HG03175 (cell line): ENCODE measurements at regions not wholly inside any gene's neighbourhood (a gene's known extent, or its start where the extent isn't known, plus 50 kb on each side); places are given as distances from the start of the nearest gene placed in this dataset.

Experiments
- ATAC-seq: cut with Tn5 transposase; IDR thresholded peaks from one replicate; pipeline ENCODE4 v1.9.1; 2021; ENCODE audit warnings: mild to moderate bottlenecking, moderate library complexity; ENCODE audit not compliant: unreplicated experiment

DNA sequence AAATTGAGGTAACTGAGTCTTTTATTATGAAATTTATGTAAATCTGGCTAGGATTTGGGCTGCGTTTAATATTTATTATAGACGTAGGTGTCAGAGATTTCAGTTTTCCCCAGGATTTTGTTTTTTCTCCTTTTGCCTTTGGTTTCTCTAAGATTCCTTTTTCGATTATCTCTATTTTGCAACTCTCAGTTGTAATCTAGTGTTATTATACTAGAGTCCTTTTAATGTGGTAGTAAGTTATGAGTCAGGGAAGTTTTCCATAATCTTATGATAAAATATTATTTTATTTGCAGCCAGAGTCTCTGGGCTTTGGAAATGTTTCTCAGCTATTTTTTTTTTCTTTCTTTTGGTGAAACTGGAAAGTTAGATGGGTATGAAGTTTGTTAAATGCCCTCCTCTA, 1043.8 kb downstream of the PLA2G4A start:
- ATAC-seq: no peak

DNA sequence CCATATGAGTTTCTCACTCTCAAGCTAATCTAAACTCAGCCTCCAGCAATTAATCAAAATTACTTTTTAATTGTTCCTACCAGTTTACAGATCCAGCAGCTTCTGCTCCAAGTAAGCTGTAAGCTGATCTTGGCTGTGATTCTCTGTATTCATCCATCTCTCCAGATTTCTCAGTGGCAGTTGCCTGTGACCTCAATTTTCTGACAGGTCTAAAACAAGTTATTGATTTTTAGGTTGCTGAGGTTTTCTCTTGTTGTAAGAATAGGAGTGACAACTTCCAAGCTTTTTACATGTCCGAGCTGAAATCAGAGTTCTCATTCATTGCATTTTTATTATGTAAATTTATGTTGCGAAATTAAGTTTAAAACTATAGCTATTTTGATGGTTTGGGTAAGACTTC, 1044.4 kb downstream of the PLA2G4A start:
- no peak for ATAC-seq

DNA sequence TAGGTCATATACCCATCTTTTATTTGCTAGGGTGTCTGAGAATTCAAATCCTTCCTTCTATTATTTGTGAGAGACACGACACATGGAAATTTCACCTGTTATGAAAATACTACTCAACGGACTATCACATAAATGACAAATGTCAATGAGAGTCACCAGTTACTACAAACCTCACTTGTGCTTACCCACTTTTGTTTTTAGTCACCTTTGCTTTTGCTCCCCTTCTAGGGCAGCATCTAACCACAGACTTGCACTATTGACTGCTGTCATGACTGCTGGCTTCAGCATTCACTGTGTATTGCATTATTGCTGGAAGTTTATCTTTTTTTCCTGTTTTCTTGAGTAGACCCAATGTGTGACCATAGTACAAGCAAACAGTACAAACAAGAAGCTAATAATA, 1048.0 kb downstream of the PLA2G4A start:
- no peak for ATAC-seq

DNA sequence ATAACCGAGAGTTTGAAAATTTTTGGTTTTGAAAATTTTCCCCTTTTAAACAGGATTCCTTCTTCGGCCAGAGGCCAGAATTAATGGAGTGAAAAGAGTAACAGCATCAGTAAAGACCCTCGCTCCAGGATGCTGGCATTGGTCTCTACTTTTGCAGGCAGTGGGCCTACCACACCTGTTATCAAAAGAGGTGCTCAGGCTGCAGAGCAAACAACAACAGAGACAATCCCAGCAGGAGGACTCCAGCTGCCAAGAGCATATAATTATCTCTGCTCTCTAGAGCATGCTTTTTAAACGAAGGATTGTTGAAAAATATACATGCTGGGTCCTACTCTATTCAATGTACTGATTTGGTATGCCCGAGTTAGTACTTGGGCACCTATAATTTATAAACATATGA, 1048.5 kb downstream of the PLA2G4A start:
- ATAC-seq: no peak

DNA sequence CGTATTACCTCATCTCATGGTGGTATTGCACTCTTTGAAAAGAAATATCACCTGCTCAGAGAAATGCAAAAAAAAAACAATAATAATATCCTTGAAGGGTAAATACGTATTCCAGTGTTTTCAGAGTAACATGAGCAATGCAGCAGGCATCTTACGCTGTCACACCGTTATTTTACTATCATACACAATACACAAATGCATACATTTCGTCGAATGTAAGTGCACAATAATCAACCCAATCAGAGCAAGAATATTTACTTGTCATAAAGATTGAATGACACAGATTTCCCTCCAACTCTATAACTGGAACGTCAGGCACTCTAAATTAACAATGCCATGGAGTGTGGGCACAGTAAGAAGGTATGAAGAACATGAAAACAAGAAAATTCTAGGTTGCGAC, 1050.1 kb downstream of the PLA2G4A start:
- no peak for ATAC-seq

DNA sequence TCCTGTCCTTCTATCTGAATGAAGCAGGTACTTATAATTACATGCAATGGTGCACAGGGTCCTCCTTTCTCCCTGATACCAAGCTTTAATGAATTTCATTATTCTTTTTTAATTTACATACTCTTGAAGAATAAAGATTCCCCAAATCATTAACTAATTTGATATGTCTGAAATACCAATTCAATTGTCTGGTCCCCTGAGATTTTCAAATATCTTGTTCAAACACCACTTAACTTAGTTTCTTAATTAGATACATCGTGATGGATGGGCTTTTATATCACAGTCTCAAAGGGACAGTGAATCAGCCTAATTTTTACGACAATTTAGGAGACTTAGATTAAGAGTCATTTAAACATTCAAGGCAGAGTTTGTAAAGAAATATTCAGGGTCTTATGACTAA, 1054.6 kb downstream of the PLA2G4A start:
- no peak for ATAC-seq

DNA sequence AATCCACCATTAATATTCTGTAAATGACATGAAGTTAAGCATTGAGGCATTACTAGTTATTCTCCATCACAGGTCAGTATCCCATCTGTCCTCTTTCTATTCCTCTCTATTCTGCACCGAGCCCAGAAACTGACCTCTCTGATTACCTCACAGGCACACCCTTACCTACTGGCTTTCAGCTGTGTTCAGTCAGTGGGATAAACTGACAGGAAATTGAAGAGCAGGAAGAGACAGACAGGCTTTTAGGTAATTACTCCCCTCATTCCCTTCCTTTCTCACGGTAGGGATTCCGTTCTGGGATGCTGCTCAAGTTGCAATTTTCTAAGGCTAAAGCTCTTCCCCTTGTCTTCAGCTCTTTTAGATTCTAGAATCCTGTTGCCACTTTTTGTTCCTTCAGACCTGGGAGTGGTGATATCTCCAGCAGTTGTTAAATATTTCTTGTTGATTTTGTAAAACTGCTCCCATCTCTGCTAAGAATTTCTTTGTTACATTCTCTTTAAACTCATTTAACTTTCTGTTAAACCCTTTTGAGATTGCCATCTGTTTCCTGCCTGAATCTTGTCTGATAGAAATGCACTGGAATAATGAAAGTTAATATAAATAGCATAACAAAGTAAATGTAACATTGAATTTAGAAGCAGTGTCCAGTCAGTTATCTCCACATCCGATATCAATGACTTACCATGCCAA, 1063.4 kb downstream of the PLA2G4A start:
- ATAC-seq: no peak

DNA sequence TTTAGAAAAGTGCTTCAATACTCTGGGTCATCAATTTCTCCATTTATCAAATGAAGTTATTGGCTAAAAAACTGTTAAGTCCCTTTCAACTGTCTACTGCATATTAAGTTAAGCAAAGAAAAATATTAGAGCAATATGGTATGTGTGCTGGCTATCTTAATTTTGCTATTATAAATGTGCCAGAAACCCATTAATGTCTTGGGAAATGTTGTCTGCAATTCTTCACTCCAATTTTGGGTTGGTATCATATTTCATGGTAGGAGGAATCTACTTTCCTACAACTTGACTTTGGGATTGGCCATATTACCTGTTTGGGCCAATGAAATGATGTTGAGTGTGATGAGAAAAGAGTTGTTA, 1063.9 kb downstream of the PLA2G4A start:
- ATAC-seq: no peak

DNA sequence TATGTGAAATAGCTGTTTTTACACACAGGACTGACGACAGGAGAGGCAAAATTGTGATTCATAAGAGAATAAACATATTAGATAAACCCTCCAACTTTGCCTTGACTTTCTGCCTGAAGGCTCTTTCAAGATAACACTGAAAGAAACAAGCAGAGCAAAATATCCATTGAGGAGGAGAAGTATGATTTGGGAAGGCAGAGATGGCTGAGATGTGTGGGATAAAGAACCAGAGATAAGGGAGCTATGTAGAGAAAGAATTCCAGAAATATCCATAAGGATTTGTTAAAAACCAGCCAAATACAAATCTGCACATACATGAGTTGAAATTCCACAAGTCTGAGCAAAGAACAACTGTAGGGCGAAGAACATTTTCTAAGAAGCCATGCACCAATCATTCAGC, 1064.7 kb downstream of the PLA2G4A start:
- ATAC-seq: no peak

DNA sequence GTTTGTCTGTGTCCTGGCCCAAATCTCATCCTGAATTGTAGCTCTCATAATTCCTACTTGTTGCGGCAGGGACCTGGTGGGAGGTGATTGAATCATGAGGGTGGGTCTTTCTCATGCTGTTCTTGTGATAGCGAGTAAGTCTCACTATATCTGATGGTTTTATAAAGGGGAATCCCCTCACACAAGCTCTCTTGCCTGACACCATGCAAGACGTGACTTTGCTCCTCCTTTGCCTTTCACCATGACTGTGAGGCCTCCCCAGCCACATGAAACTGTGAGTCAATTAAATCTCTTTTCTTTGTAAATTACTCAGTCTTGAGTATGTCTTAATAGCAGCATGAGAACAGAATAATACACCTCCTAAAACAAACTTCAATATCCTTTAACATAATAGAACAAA, 1065.6 kb downstream of the PLA2G4A start:
- ATAC-seq: no peak

DNA sequence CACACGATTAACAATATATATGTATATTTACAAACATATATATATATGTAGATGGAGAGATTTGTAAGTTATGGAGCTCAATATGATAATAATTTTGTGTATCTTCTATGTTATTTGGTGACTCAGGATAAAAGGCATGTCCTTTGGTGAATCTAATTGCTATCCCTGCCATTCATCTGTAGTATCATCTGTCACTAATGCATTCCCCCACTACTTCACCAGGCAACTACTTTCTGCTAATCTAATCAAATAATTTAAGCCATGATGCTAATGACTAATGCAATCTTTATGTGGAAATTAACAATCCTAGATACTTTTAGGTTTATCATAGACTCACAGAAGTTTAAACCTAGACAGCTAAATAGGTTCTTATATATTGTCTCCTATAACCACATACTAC, 1074.5 kb downstream of the PLA2G4A start:
- ATAC-seq: no peak

DNA sequence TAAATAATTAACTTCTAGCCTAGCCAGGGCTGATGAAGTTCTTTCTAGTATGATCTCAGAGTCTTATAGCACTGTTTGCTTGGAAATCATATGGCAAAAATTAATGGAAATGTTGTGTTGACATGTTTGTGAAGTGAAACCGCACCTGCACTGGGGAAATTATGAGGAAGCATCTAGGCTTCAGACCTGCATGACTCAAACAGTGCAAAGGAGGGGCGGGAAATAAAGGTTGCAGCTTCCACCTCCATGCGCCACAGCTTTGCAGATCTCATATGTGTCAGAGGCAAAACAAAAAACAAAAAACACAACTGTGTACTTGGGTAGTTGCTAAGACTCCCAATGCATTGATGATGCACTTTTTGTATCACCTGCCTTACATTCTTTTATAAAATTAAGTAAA, 1080.6 kb downstream of the PLA2G4A start:
- ATAC-seq: no peak

DNA sequence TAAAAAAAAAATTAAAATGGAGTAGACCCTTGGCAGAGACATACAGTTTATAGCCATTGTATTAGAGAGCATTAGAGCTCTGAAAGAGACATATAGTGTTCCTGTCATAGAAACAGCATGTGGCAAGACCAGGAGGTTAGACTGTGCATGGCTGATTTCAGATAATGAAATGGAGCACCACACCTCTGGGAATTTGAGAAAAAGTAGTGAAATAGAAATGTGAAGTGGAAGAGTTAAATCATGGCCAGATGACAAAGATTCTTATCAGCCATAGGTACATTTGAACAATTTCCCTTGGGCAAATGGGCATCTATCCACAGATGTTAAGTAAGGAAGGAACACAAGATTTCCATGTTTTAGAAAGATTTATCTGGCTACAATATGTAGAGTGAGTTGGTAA, 1083.1 kb downstream of the PLA2G4A start:
- ATAC-seq: no peak

DNA sequence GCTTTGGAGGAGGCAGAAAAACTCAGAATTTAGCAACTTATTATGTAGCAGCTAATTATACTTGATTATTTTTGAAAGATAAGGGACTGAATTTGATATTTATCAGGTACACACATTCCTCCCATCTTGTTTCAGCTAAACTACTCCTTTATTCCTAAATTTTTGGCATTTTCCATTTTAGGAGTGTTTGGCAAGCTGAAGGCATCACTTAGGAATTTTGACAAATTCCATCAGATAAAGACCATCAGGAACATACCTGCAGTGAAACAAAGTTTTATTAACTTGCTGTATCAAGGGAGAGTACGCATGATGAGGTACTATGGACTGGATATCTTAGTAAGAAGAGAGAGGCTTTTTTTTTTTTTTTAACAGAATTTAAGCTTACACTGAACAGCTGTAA, 1092.2 kb downstream of the PLA2G4A start:
- no peak for ATAC-seq

DNA sequence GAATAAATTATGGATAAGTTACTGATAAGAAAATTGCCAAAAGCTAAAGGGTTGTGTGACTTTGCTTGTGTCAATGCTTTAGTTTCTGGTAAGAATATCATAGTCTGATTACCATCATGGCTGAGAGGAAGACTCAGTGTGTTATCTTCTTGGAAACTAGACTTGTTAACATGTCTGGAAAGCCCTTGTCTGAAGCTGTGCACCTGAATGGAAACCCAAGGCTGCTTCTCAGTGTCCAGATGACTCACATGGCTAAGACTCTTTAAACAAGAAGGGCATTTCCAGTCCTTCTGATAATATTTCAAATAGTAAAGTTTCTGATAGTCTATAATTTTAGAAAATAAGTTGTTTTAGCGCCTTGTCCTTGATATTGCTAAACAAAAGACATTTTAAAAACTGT, 1092.7 kb downstream of the PLA2G4A start:
- no peak for ATAC-seq

DNA sequence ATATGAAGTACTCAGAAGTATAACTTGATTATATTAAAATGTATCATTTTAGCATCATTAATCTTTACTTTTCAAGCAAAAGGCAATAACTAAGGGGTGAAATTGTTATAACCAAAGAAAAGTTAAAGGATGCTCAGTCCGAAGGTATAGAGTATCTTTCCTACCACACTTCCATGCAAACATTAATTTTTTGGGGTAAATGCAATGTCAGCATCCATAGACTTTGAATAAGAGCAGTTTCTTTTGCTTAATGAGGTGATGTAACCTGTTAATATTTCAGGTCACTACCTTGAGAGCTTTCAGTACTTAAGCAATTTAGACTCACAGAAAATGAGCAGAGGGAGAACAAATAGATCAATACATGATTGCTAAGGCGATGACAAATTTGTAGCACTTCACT, 1093.5 kb downstream of the PLA2G4A start:
- ATAC-seq: no peak

DNA sequence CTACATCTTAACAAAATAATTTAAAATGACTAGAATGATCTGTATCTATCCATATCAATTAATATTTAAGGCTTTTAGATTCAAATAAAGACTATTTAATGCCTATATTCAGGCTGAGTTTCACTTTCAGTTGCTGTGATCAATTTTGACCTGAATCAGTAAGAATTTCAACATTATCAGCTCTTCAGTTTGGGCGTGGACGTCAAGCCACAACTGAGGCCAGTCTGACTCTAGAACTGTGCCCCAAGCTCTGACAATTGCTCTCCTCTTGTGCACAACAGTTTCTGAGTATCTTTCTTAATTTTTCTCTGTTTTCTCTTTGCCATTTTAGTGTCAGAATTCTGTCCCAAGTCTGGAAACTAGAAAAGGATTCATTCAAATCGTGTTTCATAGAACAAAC, 1095.5 kb downstream of the PLA2G4A start:
- no peak for ATAC-seq

DNA sequence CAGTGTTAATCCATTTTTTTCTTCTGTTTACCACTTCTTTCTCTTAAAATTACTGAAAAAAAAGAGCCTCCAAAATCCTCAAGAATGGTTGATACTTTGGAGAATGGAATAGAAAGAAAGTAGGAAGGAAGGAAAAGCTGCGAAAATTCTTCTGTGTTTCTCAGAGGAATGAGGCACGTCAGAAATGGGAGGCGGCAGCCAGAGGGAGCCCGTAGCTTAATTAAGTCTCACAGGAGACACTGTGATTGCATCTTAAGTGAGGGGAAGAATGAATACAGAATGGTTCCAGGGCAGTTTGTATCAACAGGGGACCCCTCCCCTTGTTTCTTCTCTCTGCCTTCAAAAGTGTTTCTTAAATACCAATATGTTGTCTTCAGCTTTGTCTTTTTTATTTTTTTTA, 1099.5 kb downstream of the PLA2G4A start:
- peak; percentile 43 for ATAC-seq

DNA sequence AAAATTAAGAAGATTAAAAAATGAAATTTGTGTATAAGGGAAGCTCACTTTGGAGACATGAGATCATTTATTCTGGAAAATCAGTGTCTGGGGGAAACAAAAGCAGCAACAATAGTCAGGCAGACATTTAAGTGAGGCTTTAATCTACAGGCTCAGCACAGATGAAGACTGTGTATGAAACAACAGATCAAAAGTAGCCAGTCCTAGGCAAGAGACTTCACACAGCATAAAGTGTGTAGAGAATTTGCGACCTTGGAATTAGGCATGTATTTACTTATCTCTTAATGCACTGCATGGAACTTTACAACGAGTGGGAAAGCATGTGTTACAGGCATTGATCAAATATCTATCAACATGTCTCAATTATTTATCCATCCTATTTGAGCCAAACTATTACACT, 1099.9 kb downstream of the PLA2G4A start:
- no peak for ATAC-seq

DNA sequence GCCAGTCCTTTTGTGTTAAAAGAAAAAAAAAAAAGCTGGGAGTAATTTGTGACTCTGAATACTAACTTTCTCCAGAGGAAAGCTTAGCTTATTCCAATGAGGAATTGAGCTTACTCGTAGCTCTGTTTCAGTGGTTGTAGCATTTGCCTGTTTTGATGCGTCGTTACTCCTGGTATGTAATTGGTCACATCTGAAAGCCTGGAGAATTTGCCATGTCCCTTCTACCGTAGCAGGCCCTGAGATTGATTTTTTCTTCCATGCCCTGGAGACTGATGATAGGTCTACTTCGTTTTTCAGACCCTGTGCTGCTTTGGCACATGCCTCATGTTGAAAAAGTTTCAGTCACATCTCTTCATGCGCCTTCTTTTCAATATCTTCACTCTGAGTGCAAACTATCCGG, 1103.0 kb downstream of the PLA2G4A start:
- ATAC-seq: no peak

DNA sequence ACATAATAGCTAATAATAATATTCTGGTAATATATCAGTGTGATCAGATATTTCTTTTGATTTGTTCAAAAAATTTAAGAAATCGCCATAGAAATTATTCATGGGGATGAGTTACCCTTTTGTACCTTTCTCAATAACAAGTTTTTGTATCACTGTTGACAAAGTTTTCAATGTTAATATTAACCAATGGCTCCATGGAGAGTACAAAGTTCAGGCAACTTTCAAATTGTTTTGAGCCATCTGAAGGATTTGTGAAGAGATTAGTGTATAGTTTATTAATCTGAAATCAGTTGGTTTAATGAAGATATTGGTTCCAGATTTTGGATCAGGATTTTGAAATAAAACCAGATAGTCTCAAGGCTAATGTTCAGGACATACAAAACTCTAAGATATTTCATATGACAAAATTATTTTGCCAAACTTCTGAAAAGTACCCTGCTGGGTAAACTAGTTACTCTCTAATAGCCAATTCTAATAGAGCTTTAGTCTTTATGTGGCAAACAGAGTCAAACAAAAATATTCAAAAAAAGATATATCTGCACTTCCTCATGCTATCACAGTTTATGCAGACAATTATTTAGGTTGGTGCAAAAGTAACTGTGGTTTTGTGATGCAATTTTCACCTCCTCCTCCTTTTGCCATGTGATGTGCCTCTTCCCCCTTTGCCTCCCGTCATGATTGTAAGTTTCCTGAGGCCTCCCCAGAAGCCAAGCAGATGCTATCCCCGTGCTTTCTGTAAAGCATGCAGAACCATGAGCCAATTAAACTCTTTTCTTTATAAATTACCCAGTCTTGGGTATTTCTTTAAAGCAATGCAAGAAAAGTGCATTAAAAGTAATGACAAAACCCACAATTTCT, 1105.0 kb downstream of the PLA2G4A start:
- ATAC-seq: no peak

DNA sequence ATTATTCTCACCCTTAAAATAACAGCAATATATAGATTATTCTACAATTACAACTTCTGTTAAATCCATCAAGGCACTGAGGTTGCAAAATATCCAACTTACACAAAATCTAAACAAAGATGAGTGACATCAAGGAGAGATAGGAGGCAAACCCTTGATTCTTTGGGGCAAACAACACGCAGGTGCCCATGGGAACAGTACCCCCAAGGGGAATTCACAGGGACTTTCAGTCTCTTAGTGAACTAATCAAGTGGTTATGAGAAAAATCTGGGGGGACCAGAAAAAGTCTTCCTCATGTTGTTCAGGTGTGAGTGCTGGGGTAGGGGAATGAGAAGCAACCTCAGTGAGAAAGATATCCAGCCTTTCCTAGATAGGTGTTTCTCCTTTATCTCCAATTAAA, 1107.9 kb downstream of the PLA2G4A start:
- ATAC-seq: no peak

DNA sequence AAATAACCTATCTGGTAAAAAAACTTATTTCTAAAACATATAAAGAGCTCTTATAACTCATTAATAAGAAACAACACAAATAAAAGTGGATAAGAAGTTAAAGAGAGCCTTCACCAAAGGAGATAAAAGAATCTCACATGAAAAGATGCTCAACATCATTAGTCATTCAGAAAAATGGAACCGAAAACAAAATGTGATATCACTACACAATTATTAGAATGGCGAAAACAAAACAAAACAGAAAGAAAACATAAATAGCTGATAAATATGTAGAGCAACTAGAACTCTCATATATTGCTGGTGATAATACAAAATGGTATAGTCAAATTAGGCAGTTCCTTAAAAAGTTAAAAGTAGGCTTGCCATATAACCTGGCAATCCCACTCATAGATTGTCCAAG, 1109.3 kb downstream of the PLA2G4A start:
- no peak for ATAC-seq
